Panc1 (cell line): ENCODE measurements at regions not wholly inside any gene's neighbourhood (a gene's known extent, or its start where the extent isn't known, plus 50 kb on each side); places are given as distances from the start of the nearest gene placed in this dataset.

ENCODE experiments used
- ATAC-seq: fragments of 200-7000 bp; cut with Tn5 transposase; 2 replicates; pipeline ENCODE4 v1.9.1; 2020; ENCODE audit warnings: mild to moderate bottlenecking, moderate library complexity
- BruUV-seq: library from RNA; stranded (reverse); fragments of 400-500 nt; replicated peaks from 2 replicates; lab custom pipeline; 2021; lab: Mats Ljungman, UMichigan
- CTCF ChIA-PET: fragments of 300-600 bp; sonication (Branson Sonifier 250); formaldehyde crosslinking; loops from one replicate; lab custom pipeline; 2022; ENCODE audit warnings: antibody characterized with exemption; lab: Charles Lee
- POLR2A ChIA-PET: fragments of 300-600 bp; sonication (Branson Sonifier 250); formaldehyde crosslinking; loops from one replicate; lab custom pipeline; 2022; ENCODE audit warnings: antibody characterized with exemption; lab: Charles Lee
- DNase-seq: peaks from one replicate; pipeline ENCODE4 v3.0.0-alpha.2; 2010; ENCODE audit warnings: low read depth, low spot score
- H3K27ac ChIP-seq: 2 replicates; pipeline ENCODE4 v1.5.1; 2011; ENCODE audit warnings: mild to moderate bottlenecking, low read length, inconsistent platforms
- H3K27me3 ChIP-seq: fragments of 200-500 bp; sonication (Bioruptor generic); 2 replicates; pipeline ENCODE4 v1.6.0; 2014; ENCODE audit warnings: low read length, inconsistent platforms; ENCODE audit not compliant: control insufficient read depth, insufficient read depth
- H3K36me3 ChIP-seq: fragments of 200-500 bp; sonication (Bioruptor generic); 2 replicates; pipeline ENCODE4 v1.5.1; 2014; ENCODE audit warnings: inconsistent platforms, mild to moderate bottlenecking, low read length, moderate library complexity; ENCODE audit not compliant: control insufficient read depth, insufficient read depth
- H3K4me1 ChIP-seq: 2 replicates; pipeline ENCODE4 v1.5.1; 2011; ENCODE audit warnings: inconsistent platforms, mild to moderate bottlenecking, low read length, moderate library complexity; ENCODE audit not compliant: control insufficient read depth, insufficient read depth
- H3K4me3 ChIP-seq, 2 experiments: 2 replicates each; pipeline ENCODE4 v1.5.1; 2011 to 2012; ENCODE audit warnings: low read depth in 2 of 2, low read length in 2 of 2, mild to moderate bottlenecking in 2 of 2, inconsistent platforms in 1 of 2, moderate library complexity in 1 of 2
- H3K9me3 ChIP-seq: fragments of 200-500 bp; sonication (Bioruptor generic); 2 replicates; pipeline ENCODE4 v1.5.1; 2014; ENCODE audit warnings: low read depth, mild to moderate bottlenecking, inconsistent platforms, low read length, moderate library complexity; ENCODE audit not compliant: control insufficient read depth, insufficient read depth
- CTCF ChIP-seq: fragments of 450-650 bp; IDR thresholded peaks from 2 replicates; pipeline ENCODE4 v1.5.1; 2017; ENCODE audit warnings: mild to moderate bottlenecking
- POLR2AphosphoS5 ChIP-seq: IDR thresholded peaks from 2 replicates; pipeline ENCODE4 v1.6.1; 2012; ENCODE audit warnings: mild to moderate bottlenecking, low read depth, low read length, moderate library complexity
- REST ChIP-seq, 2 experiments: IDR thresholded peaks; 2 replicates each; pipeline ENCODE4 v1.6.1; 2011 to 2012; ENCODE audit warnings: low read depth in 2 of 2, control low read depth in 1 of 2, low read length in 1 of 2, mild to moderate bottlenecking in 1 of 2, moderate library complexity in 1 of 2; ENCODE audit not compliant: insufficient read depth in 1 of 2
- SIN3A ChIP-seq: IDR thresholded peaks from 2 replicates; pipeline ENCODE4 v1.6.1; 2012; ENCODE audit warnings: low read depth, mild to moderate bottlenecking, low read length, moderate library complexity, borderline replicate concordance; ENCODE audit not compliant: insufficient read depth
- TCF7L2 ChIP-seq: IDR thresholded peaks from 2 replicates; pipeline ENCODE4 v1.6.1; 2011; ENCODE audit warnings: mild to moderate bottlenecking, low read depth, low read length, inconsistent platforms
- in situ Hi-C: cut with HindIII; loops from 2 replicates; pipeline ENCODE4 v1.10.0; 2016; ENCODE audit warnings: low sequenced_read_pairs, low pct_unique_long_range_greater_than_20kb
- intact Hi-C: fragments of 100-400 bp; cut with micrococcal nuclease; formaldehyde crosslinking; loops from one replicate; pipeline ENCODE4 v1.10.0; 2022; ENCODE audit not compliant: unreplicated experiment

- intact Hi-C loops = no loop called here
- H3K27ac ChIP-seq = no peak overlapping the region
- no peak for TF ChIP-seq SIN3A
- no peak for TF ChIP-seq POLR2AphosphoS5
- TF ChIP-seq CTCF = no peak
- TF ChIP-seq TCF7L2 = no peak
- TF ChIP-seq REST (IDR thresholded peaks at IDR 0.05; ENCODE audit: insufficient read depth in 1 of 2, low read depth in 2 of 2, low read length in 1 of 2) = no peak
These were observed 169.2 kb upstream of the NCKAP5 start for GRCh38 chr2:133737242-133737993.

DNA sequence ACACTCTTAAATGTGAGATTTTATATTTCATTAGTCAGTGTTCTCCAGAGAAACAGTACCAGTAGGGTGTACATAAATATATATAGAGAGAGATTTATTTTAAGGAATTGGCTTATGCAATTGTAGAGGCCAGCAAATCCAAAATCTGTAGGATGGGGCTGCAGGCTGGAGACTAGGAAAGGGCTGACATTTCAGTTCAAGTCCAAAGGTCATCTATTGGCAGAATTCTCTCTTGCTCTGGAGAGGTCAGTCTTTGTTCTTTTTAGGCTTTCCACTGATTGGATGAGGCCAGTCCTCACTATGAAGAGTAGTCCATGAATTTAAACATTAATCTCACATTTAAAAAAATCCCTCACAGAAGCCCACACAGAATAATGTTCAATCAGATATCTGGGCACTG lies 170.8 kb upstream of the NCKAP5 start:
- H3K9me3 ChIP-seq = no peaks in the 10 kb centered on the region
- in situ Hi-C loops = no loop called here
- intact Hi-C loops = no loop called here
- no peak overlapping the region for H3K4me3 ChIP-seq
- no TSS peak for BruUV-seq
- H3K4me1 ChIP-seq = no peaks in the 10 kb centered on the region
- CTCF ChIA-PET = no interaction called here
- TF ChIP-seq TCF7L2 = no peak
- no peak for TF ChIP-seq CTCF
- no peak for TF ChIP-seq SIN3A
- no peak for TF ChIP-seq REST (IDR thresholded peaks at IDR 0.05; ENCODE audit: insufficient read depth in 1 of 2, low read depth in 2 of 2, low read length in 1 of 2)
- no peak for TF ChIP-seq POLR2AphosphoS5
- no peak for DNase-seq
- POLR2A ChIA-PET = no interaction called here
- H3K36me3 ChIP-seq = no peaks in the 10 kb centered on the region
- no peak for ATAC-seq
- H3K27me3 ChIP-seq = no peaks in the 10 kb centered on the region
- H3K27ac ChIP-seq = no peak overlapping the region

More at GRCh38 chr2:133737242-133737993, 169.2 kb upstream of the NCKAP5 start:
- Histone ChIP-seq H3K36me3 (no peaks in the 10 kb centered on the region), H3K27me3 (no peaks in the 10 kb centered on the region), H3K4me1 (no peaks in the 10 kb centered on the region), H3K9me3 (no peaks in the 10 kb centered on the region), H3K4me3 (no peak overlapping the region)
- DNase-seq = no peak
- in situ Hi-C loops = no loop called here
- no TSS peak for BruUV-seq
- ChIA-PET CTCF (no interaction called here), POLR2A (no interaction called here)
- ATAC-seq = no peak
